NCI-H460 (cell line): ENCODE measurements at regions not wholly inside any gene's neighbourhood (a gene's known extent, or its start where the extent isn't known, plus 50 kb on each side); places are given as distances from the start of the nearest gene placed in this dataset.

Experiments used
- DNase-seq: peaks from one replicate; pipeline ENCODE4 v3.0.0-alpha.2; 2016; ENCODE audit warnings: low read depth; ENCODE audit errors: extremely low read depth

- DNase-seq: no peak
These were observed 73.1 kb downstream of the RTP5 start for GRCh38 chr2:241942416-241943208.

- DNase-seq: no peak
These were observed 73.8 kb downstream of the RTP5 start for GRCh38 chr2:241943209-241943850.

- DNase-seq: no peak
These were observed 74.5 kb downstream of the RTP5 start for GRCh38 chr2:241943961-241944575.

GRCh38 chr2:241944821-241945220, 75.3 kb downstream of the RTP5 start:
- DNase-seq: no peak

GRCh38 chr2:241945311-241945710, 75.8 kb downstream of the RTP5 start:
- no peak for DNase-seq

GRCh38 chr2:241945803-241946202, 76.3 kb downstream of the RTP5 start:
- DNase-seq: no peak

GRCh38 chr2:241946306-241947003, 76.9 kb downstream of the RTP5 start:
- no peak for DNase-seq

- DNase-seq: no peak
These were observed 77.4 kb downstream of the RTP5 start for GRCh38 chr2:241947004-241947350.

- DNase-seq: no peak
These were observed 77.9 kb downstream of the RTP5 start for GRCh38 chr2:241947401-241947800.

- no peak for DNase-seq
These were observed 78.3 kb downstream of the RTP5 start for GRCh38 chr2:241947876-241948275.

GRCh38 chr2:241948299-241948897, 78.9 kb downstream of the RTP5 start:
- no peak for DNase-seq

- DNase-seq: no peak
These were observed 79.6 kb downstream of the RTP5 start for GRCh38 chr2:241948901-241949735.

GRCh38 chr2:241949736-241950412, 80.3 kb downstream of the RTP5 start:
- no peak for DNase-seq

GRCh38 chr2:241950413-241951315, 81.1 kb downstream of the RTP5 start:
- DNase-seq: peak; percentile 12

GRCh38 chr2:241951316-241951700, 81.8 kb downstream of the RTP5 start:
- no peak for DNase-seq

- no peak for DNase-seq
These were observed 82.4 kb downstream of the RTP5 start for GRCh38 chr2:241951920-241952319.

GRCh38 chr2:241952816-241953215, 83.3 kb downstream of the RTP5 start:
- DNase-seq: no peak

- DNase-seq: no peak
These were observed 83.9 kb downstream of the RTP5 start for GRCh38 chr2:241953324-241953928.
